H9 (cell line): ENCODE measurements at regions not wholly inside any gene's neighbourhood (a gene's known extent, or its start where the extent isn't known, plus 50 kb on each side); places are given as distances from the start of the nearest gene placed in this dataset.
"Not testable (repeated sequence)": the region's sequence is repeated elsewhere in the genome, so short reads cannot be mapped to it uniquely, and the experiment has no call there.

Source experiments
- DNase-seq: peaks from one replicate; pipeline ENCODE4 v3.0.0-alpha.2; 2017
- H2AFZ ChIP-seq: one replicate; pipeline ENCODE4 v1.6.1; 2013; ENCODE audit warnings: mild to moderate bottlenecking, low read length, control low read depth, moderate library complexity
- H2AK5ac ChIP-seq: 2 replicates; pipeline ENCODE4 v1.6.1; 2013; ENCODE audit warnings: low read length, control low read depth, mixed read lengths; ENCODE audit not compliant: insufficient read length
- H2BK120ac ChIP-seq: one replicate; pipeline ENCODE4 v1.6.1; 2013; ENCODE audit warnings: low read depth, mild to moderate bottlenecking, low read length, control low read depth, inconsistent platforms; ENCODE audit not compliant: poor library complexity, severe bottlenecking
- H2BK12ac ChIP-seq: 2 replicates; pipeline ENCODE4 v1.6.1; 2013; ENCODE audit warnings: low read length, control low read depth, mixed read lengths, low read depth; ENCODE audit not compliant: insufficient read length
- H2BK15ac ChIP-seq: 2 replicates; pipeline ENCODE4 v1.6.1; 2013; ENCODE audit warnings: low read depth, low read length, control low read depth
- H2BK20ac ChIP-seq: one replicate; pipeline ENCODE4 v1.6.1; 2013; ENCODE audit warnings: low read depth, mild to moderate bottlenecking, low read length, control low read depth, inconsistent platforms; ENCODE audit not compliant: poor library complexity, severe bottlenecking
- H2BK5ac ChIP-seq: 2 replicates; pipeline ENCODE4 v1.6.1; 2013; ENCODE audit warnings: low read length, control low read depth, mixed read lengths; ENCODE audit not compliant: insufficient read length
- H3K14ac ChIP-seq: 2 replicates; pipeline ENCODE4 v1.6.1; 2013; ENCODE audit warnings: low read length, control low read depth; ENCODE audit not compliant: insufficient read depth
- H3K18ac ChIP-seq: 2 replicates; pipeline ENCODE4 v1.6.1; 2013; ENCODE audit warnings: low read depth, mild to moderate bottlenecking, mixed read lengths, low read length, control low read depth; ENCODE audit not compliant: insufficient read length
- H3K23ac ChIP-seq: 2 replicates; pipeline ENCODE4 v1.6.1; 2013; ENCODE audit warnings: low read length, control low read depth, mixed read lengths, low read depth; ENCODE audit not compliant: insufficient read length
- H3K23me2 ChIP-seq: 2 replicates; pipeline ENCODE4 v1.6.1; 2013; ENCODE audit warnings: low read depth, mild to moderate bottlenecking, mixed read lengths, low read length, control low read depth; ENCODE audit not compliant: insufficient read length, poor library complexity, severe bottlenecking
- H3K27ac ChIP-seq: 2 replicates; pipeline ENCODE4 v1.5.1; 2013; ENCODE audit warnings: low read length, control low read depth, mixed read lengths, low read depth; ENCODE audit not compliant: insufficient read length
- H3K27me3 ChIP-seq: 2 replicates; pipeline ENCODE4 v1.6.1; 2013; ENCODE audit warnings: low read length, control low read depth, inconsistent platforms; ENCODE audit not compliant: insufficient read depth
- H3K4ac ChIP-seq: 2 replicates; pipeline ENCODE4 v1.6.1; 2013; ENCODE audit warnings: low read depth, mild to moderate bottlenecking, control low read depth, inconsistent platforms, low read length, moderate library complexity
- H3K4me1 ChIP-seq: 2 replicates; pipeline ENCODE4 v1.6.1; 2013; ENCODE audit warnings: low read length, control low read depth, inconsistent platforms; ENCODE audit not compliant: insufficient read depth
- H3K4me2 ChIP-seq: 2 replicates; pipeline ENCODE4 v1.6.1; 2013; ENCODE audit warnings: low read length, control low read depth, mixed read lengths; ENCODE audit not compliant: insufficient read length, insufficient read depth
- H3K56ac ChIP-seq: 2 replicates; pipeline ENCODE4 v1.6.1; 2013; ENCODE audit warnings: low read depth, mild to moderate bottlenecking, mixed read lengths, low read length, control low read depth; ENCODE audit not compliant: insufficient read length
- H3K79me1 ChIP-seq: 2 replicates; pipeline ENCODE4 v1.6.1; 2013; ENCODE audit warnings: low read depth, mild to moderate bottlenecking, moderate library complexity, low read length, control low read depth, inconsistent platforms; ENCODE audit not compliant: insufficient read depth, poor library complexity, severe bottlenecking
- H3K79me2 ChIP-seq: 2 replicates; pipeline ENCODE4 v1.6.1; 2013; ENCODE audit warnings: low read length, control low read depth, inconsistent platforms; ENCODE audit not compliant: insufficient read depth
- H3K9ac ChIP-seq: 2 replicates; pipeline ENCODE4 v1.6.1; 2013; ENCODE audit warnings: low read length, control low read depth, mixed read lengths; ENCODE audit not compliant: insufficient read length; ENCODE audit errors: extremely low read depth
- H3K9me3 ChIP-seq: one replicate; pipeline ENCODE4 v1.6.1; 2013; ENCODE audit warnings: low read depth, low read length, inconsistent platforms; ENCODE audit not compliant: control insufficient read depth
- H3T11ph ChIP-seq: one replicate; pipeline ENCODE4 v1.6.1; 2013; ENCODE audit warnings: mild to moderate bottlenecking, low read length, control low read depth, inconsistent platforms
- H4K20me1 ChIP-seq: one replicate; pipeline ENCODE4 v1.6.1; 2013; ENCODE audit not compliant: control insufficient read depth, insufficient read length, insufficient read depth
- H4K5ac ChIP-seq: 2 replicates; pipeline ENCODE4 v1.6.1; 2013; ENCODE audit warnings: low read depth, mild to moderate bottlenecking, mixed read lengths, low read length, control low read depth; ENCODE audit not compliant: insufficient read length
- H4K8ac ChIP-seq: replicated peaks from 2 replicates; pipeline ENCODE4 v1.6.1; 2013; ENCODE audit warnings: low read length, control low read depth, mixed read lengths, low read depth; ENCODE audit not compliant: insufficient read length
- H4K91ac ChIP-seq: 2 replicates; pipeline ENCODE4 v1.6.1; 2013; ENCODE audit warnings: low read depth, mild to moderate bottlenecking, moderate library complexity, mixed read lengths, low read length, control low read depth; ENCODE audit not compliant: insufficient read length
- H3K27ac Mint-ChIP-seq, 3 experiments: 2 replicates in 2 of 3; 3 replicates in 1 of 3; pipeline ENCODE4 v1.8.0; 2020 to 2021; ENCODE audit warnings: mixed read lengths in 3 of 3, mild to moderate bottlenecking in 1 of 3, moderate library complexity in 1 of 3
- H3K27me3 Mint-ChIP-seq: 2 replicates; pipeline ENCODE4 v1.8.0; 2021; ENCODE audit warnings: low read depth, mild to moderate bottlenecking, moderate library complexity, mixed read lengths
- H3K36me3 Mint-ChIP-seq, 3 experiments: 2 replicates in 2 of 3; 3 replicates in 1 of 3; pipeline ENCODE4 v1.8.0; 2020 to 2021; ENCODE audit warnings: low read depth in 3 of 3, mixed read lengths in 3 of 3; ENCODE audit not compliant: insufficient read depth in 1 of 3
- H3K4me1 Mint-ChIP-seq, 2 experiments: 2 replicates each; pipeline ENCODE4 v1.8.0; 2020; ENCODE audit warnings: mixed read lengths in 2 of 2
- H3K4me3 Mint-ChIP-seq, 2 experiments: 2 replicates in 1 of 2; 3 replicates in 1 of 2; pipeline ENCODE4 v1.8.0; 2020 to 2021; ENCODE audit warnings: mild to moderate bottlenecking in 2 of 2, mixed read lengths in 2 of 2, moderate library complexity in 1 of 2
- H3K9me3 Mint-ChIP-seq, 2 experiments: 2 replicates in 1 of 2; 3 replicates in 1 of 2; pipeline ENCODE4 v1.8.0; 2020; ENCODE audit warnings: mild to moderate bottlenecking in 2 of 2, mixed read lengths in 2 of 2, moderate library complexity in 1 of 2
- WGBS: extraction: QIAGEN DNeasy Blood & Tissue Kit; methylation state at CpG from one replicate; pipeline ENCODE4 v1.1.7; 2013; ENCODE audit warnings: missing lambda C conversion rate, low lambda C conversion rate, mixed read lengths; ENCODE audit not compliant: insufficient read length; ENCODE audit errors: extremely low coverage; 5-methylcytosine and 5-hydroxymethylcytosine counted together

DNA sequence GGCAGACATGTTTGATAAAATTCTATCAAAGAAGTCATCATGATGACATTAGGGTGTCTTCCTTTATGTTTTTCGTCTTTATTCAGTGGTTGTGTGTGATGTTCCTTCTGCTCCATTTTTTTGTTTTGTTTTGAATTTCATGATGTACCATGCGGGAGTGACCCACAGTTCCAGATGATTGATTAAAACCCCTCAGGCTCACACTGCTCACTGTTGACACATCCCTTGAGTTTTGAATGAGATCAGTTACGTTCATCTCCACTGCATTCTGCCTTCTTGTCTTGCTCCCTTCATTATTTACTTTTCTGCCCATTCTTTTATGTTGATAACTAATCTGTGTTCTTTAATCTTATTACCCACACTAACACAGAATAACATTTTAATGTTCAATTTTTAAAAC, 421.7 kb upstream of the ANKRD20A1 start:
- not testable (repeated sequence) for H3K9me3 Mint-ChIP-seq, H3K36me3 Mint-ChIP-seq, H3K27me3 Mint-ChIP-seq, H3K4me1 Mint-ChIP-seq, H2BK12ac ChIP-seq, H3K23ac ChIP-seq, H3K4me2 ChIP-seq, H3K27ac Mint-ChIP-seq, H3K4me1 ChIP-seq, H3K4ac ChIP-seq, H2BK20ac ChIP-seq, H3K79me2 ChIP-seq, H3K79me1 ChIP-seq, H3K27me3 ChIP-seq, DNase-seq, H3K14ac ChIP-seq, H2BK15ac ChIP-seq, H4K91ac ChIP-seq, H3K4me3 Mint-ChIP-seq, H2BK120ac ChIP-seq, H2AK5ac ChIP-seq, H3K18ac ChIP-seq, H3K56ac ChIP-seq, H3K9me3 ChIP-seq, H3K23me2 ChIP-seq, H4K20me1 ChIP-seq, H2AFZ ChIP-seq, H2BK5ac ChIP-seq, H3K9ac ChIP-seq, H3K27ac ChIP-seq, H4K8ac ChIP-seq, H4K5ac ChIP-seq, H3T11ph ChIP-seq
- WGBS = no CpG with 5 or more reads among the region's 3 CpGs

DNA sequence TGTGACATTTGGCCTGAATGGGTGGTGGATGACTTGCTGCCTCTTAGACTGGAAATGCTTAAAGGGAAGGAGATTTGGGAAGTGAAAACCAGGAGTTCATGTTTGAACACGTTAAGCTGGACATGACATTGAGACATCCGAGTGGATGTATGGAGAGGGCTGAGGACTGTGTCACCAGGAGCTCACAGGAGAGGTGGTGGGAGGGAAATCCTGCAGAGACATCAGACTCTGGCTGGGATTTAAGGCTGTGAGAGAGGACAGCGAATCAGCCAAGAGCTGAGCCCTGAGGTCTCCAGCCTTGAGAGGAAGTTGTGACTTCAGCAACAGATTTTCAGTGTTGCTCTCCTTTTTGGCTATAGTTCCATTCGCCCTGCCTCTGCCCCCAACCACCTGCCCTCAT, 432.5 kb upstream of the SPATA31A3 start:
- H3K36me3 Mint-ChIP-seq, H2AFZ ChIP-seq, H3K9me3 Mint-ChIP-seq: not testable (repeated sequence)

More for the DNA sequence above, 432.5 kb upstream of the SPATA31A3 start:
- not testable (repeated sequence) for H4K91ac ChIP-seq, H3K56ac ChIP-seq, H4K20me1 ChIP-seq, DNase-seq, H3K27ac Mint-ChIP-seq, H4K5ac ChIP-seq, H3K4me1 ChIP-seq, H2BK12ac ChIP-seq, H3K79me2 ChIP-seq, H3K23ac ChIP-seq, H3K4ac ChIP-seq, H3K27me3 ChIP-seq, H2BK5ac ChIP-seq, H3K9me3 ChIP-seq, H2BK20ac ChIP-seq, H2BK15ac ChIP-seq, H4K8ac ChIP-seq, H3T11ph ChIP-seq, H3K23me2 ChIP-seq, H2AK5ac ChIP-seq, H3K4me1 Mint-ChIP-seq, H3K14ac ChIP-seq, H3K4me2 ChIP-seq, H3K9ac ChIP-seq, H3K79me1 ChIP-seq, H3K18ac ChIP-seq, H3K4me3 Mint-ChIP-seq, H3K27me3 Mint-ChIP-seq, H3K27ac ChIP-seq, H2BK120ac ChIP-seq
- WGBS = no CpG with 5 or more reads among the region's 4 CpGs
